Panc1 (cell line): ENCODE measurements at regions not wholly inside any gene's neighbourhood (a gene's known extent, or its start where the extent isn't known, plus 50 kb on each side); places are given as distances from the start of the nearest gene placed in this dataset.

ENCODE experiments used
- ATAC-seq: fragments of 200-7000 bp; cut with Tn5 transposase; 2 replicates; pipeline ENCODE4 v1.9.1; 2020; ENCODE audit warnings: mild to moderate bottlenecking, moderate library complexity
- BruUV-seq: library from RNA; stranded (reverse); fragments of 400-500 nt; replicated peaks from 2 replicates; lab custom pipeline; 2021; lab: Mats Ljungman, UMichigan
- CTCF ChIA-PET: fragments of 300-600 bp; sonication (Branson Sonifier 250); formaldehyde crosslinking; loops from one replicate; lab custom pipeline; 2022; ENCODE audit warnings: antibody characterized with exemption; lab: Charles Lee
- POLR2A ChIA-PET: fragments of 300-600 bp; sonication (Branson Sonifier 250); formaldehyde crosslinking; loops from one replicate; lab custom pipeline; 2022; ENCODE audit warnings: antibody characterized with exemption; lab: Charles Lee
- DNase-seq: peaks from one replicate; pipeline ENCODE4 v3.0.0-alpha.2; 2010; ENCODE audit warnings: low read depth, low spot score
- H3K27ac ChIP-seq: 2 replicates; pipeline ENCODE4 v1.5.1; 2011; ENCODE audit warnings: mild to moderate bottlenecking, low read length, inconsistent platforms
- H3K27me3 ChIP-seq: fragments of 200-500 bp; sonication (Bioruptor generic); 2 replicates; pipeline ENCODE4 v1.6.0; 2014; ENCODE audit warnings: low read length, inconsistent platforms; ENCODE audit not compliant: control insufficient read depth, insufficient read depth
- H3K36me3 ChIP-seq: fragments of 200-500 bp; sonication (Bioruptor generic); 2 replicates; pipeline ENCODE4 v1.5.1; 2014; ENCODE audit warnings: inconsistent platforms, mild to moderate bottlenecking, low read length, moderate library complexity; ENCODE audit not compliant: control insufficient read depth, insufficient read depth
- H3K4me1 ChIP-seq: 2 replicates; pipeline ENCODE4 v1.5.1; 2011; ENCODE audit warnings: inconsistent platforms, mild to moderate bottlenecking, low read length, moderate library complexity; ENCODE audit not compliant: control insufficient read depth, insufficient read depth
- H3K4me3 ChIP-seq, 2 experiments: 2 replicates each; pipeline ENCODE4 v1.5.1; 2011 to 2012; ENCODE audit warnings: low read depth in 2 of 2, low read length in 2 of 2, mild to moderate bottlenecking in 2 of 2, inconsistent platforms in 1 of 2, moderate library complexity in 1 of 2
- H3K9me3 ChIP-seq: fragments of 200-500 bp; sonication (Bioruptor generic); 2 replicates; pipeline ENCODE4 v1.5.1; 2014; ENCODE audit warnings: low read depth, mild to moderate bottlenecking, inconsistent platforms, low read length, moderate library complexity; ENCODE audit not compliant: control insufficient read depth, insufficient read depth
- CTCF ChIP-seq: fragments of 450-650 bp; IDR thresholded peaks from 2 replicates; pipeline ENCODE4 v1.5.1; 2017; ENCODE audit warnings: mild to moderate bottlenecking
- POLR2AphosphoS5 ChIP-seq: IDR thresholded peaks from 2 replicates; pipeline ENCODE4 v1.6.1; 2012; ENCODE audit warnings: mild to moderate bottlenecking, low read depth, low read length, moderate library complexity
- REST ChIP-seq, 2 experiments: IDR thresholded peaks; 2 replicates each; pipeline ENCODE4 v1.6.1; 2011 to 2012; ENCODE audit warnings: low read depth in 2 of 2, control low read depth in 1 of 2, low read length in 1 of 2, mild to moderate bottlenecking in 1 of 2, moderate library complexity in 1 of 2; ENCODE audit not compliant: insufficient read depth in 1 of 2
- SIN3A ChIP-seq: IDR thresholded peaks from 2 replicates; pipeline ENCODE4 v1.6.1; 2012; ENCODE audit warnings: low read depth, mild to moderate bottlenecking, low read length, moderate library complexity, borderline replicate concordance; ENCODE audit not compliant: insufficient read depth
- TCF7L2 ChIP-seq: IDR thresholded peaks from 2 replicates; pipeline ENCODE4 v1.6.1; 2011; ENCODE audit warnings: mild to moderate bottlenecking, low read depth, low read length, inconsistent platforms
- in situ Hi-C: cut with HindIII; loops from 2 replicates; pipeline ENCODE4 v1.10.0; 2016; ENCODE audit warnings: low sequenced_read_pairs, low pct_unique_long_range_greater_than_20kb
- intact Hi-C: fragments of 100-400 bp; cut with micrococcal nuclease; formaldehyde crosslinking; loops from one replicate; pipeline ENCODE4 v1.10.0; 2022; ENCODE audit not compliant: unreplicated experiment

GRCh38 chr10:33746186-33746585, 411.7 kb upstream of the NRP1 start:
- ChIA-PET CTCF (no interaction called here), POLR2A (no interaction called here)
- ATAC-seq (no peak), DNase-seq (no peak)
- in situ Hi-C loops (no loop called here), intact Hi-C loops (no loop called here)
- Histone ChIP-seq H3K27me3 (no peaks in the 10 kb centered on the region), H3K27ac (no peak overlapping the region), H3K9me3 (no peaks in the 10 kb centered on the region), H3K36me3 (no peaks in the 10 kb centered on the region), H3K4me1 (no peaks in the 10 kb centered on the region), H3K4me3 (no peak overlapping the region)
- no TSS peak for BruUV-seq
- TF ChIP-seq REST (IDR thresholded peaks at IDR 0.05; ENCODE audit: insufficient read depth in 1 of 2, low read depth in 2 of 2, low read length in 1 of 2) (no peak), SIN3A (no peak), POLR2AphosphoS5 (no peak), TCF7L2 (no peak), CTCF (no peak)

- Histone ChIP-seq H3K36me3 (no peaks in the 10 kb centered on the region), H3K27me3 (no peaks in the 10 kb centered on the region), H3K9me3 (no peaks in the 10 kb centered on the region), H3K4me1 (no peaks in the 10 kb centered on the region), H3K4me3 (no peak overlapping the region), H3K27ac (no peak overlapping the region)
- DNase-seq, result no peak
- no TSS peak for BruUV-seq
- no peak for ATAC-seq
- no peak for TF ChIP-seq CTCF
- TF ChIP-seq REST (IDR thresholded peaks at IDR 0.05; ENCODE audit: insufficient read depth in 1 of 2, low read depth in 2 of 2, low read length in 1 of 2), result no peak
- TF ChIP-seq POLR2AphosphoS5, result no peak
- no peak for TF ChIP-seq TCF7L2
- no peak for TF ChIP-seq SIN3A
- ChIA-PET POLR2A (no interaction called here), CTCF (no interaction called here)
- intact Hi-C loops, result no loop called here
- in situ Hi-C loops, result no loop called here
Observed at GRCh38 chr10:33743429-33743857, 409.0 kb upstream of the NRP1 start.
